ENCODE measurements at regions not wholly inside any gene's neighbourhood (a gene's known extent, or its start where the extent isn't known, plus 50 kb on each side); places are given as distances from the start of the nearest gene placed in this dataset.

DNA sequence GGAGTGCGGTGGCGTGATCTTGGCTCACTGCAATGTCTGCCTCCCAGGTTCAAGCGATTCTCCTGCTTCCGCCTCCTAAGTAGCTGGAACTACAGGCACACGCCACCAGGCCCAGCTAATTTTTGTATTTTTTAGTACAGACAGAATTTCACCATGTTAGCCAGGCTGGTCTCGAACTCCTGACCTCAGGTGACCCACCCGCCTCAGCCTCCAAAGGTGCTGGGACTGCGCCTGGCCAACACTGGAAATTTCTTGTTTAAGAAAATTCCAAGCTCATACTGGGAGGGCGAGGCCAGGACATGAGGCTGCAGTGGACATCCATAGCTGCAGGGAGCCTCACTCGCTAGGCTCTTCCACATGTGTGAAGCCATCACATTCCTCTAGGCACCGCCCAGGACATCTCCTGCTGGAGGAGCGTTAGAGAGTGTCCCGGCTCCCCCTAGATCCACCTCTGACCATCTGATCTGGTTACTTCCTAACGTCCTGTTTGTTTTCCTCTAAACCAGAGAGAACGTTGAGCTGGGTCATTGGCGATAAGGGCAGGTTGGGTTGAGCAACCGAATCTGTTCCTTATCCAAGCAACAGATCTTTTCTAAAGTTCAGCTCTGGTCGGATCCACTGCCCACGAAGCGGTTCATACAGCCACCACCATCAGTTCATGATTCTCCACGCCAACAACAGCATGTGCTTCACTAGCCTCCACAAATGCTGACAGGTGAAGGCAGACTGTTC lies 108.2 kb upstream of the MED13L start:
- TF ChIP-seq POLR2A (IDR thresholded peaks at IDR 0.05): no peak
- DNase-seq (ENCODE audit: low spot score in 2 of 2): no peak
- no peak overlapping the region for H3K4me3 ChIP-seq (ENCODE audit: low read depth, poor library complexity, severe bottlenecking)
- WGBS, 2 donors: 84 to 87% methylated on average over 21 of the region's 21 CpGs
- intact Hi-C loops (cut with DNase I; ENCODE audit: low total_unique reads): no loop called here

DNA sequence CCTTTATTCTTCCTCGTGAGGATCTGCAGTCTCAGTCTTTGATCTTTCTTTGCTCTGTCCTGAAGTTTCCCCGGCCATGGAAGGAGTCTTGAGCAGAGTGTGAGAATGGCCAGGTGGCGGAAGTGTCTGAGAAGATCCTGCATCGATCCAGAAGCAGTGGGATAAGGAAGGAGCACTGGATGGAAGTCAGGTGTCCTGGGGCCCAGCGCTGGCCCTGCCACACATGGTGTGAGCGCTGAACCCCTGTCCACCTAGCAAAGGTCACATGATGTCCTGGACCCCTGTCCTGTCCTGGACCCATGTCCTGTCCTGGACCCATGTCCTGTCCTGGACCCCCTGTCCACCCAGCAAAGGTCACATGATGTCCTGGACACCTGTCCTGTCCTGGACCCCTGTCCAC lies 111.8 kb upstream of the MED13L start:
- TF ChIP-seq POLR2A (IDR thresholded peaks at IDR 0.05): no peak
- TF ChIP-seq, protein P1, sequence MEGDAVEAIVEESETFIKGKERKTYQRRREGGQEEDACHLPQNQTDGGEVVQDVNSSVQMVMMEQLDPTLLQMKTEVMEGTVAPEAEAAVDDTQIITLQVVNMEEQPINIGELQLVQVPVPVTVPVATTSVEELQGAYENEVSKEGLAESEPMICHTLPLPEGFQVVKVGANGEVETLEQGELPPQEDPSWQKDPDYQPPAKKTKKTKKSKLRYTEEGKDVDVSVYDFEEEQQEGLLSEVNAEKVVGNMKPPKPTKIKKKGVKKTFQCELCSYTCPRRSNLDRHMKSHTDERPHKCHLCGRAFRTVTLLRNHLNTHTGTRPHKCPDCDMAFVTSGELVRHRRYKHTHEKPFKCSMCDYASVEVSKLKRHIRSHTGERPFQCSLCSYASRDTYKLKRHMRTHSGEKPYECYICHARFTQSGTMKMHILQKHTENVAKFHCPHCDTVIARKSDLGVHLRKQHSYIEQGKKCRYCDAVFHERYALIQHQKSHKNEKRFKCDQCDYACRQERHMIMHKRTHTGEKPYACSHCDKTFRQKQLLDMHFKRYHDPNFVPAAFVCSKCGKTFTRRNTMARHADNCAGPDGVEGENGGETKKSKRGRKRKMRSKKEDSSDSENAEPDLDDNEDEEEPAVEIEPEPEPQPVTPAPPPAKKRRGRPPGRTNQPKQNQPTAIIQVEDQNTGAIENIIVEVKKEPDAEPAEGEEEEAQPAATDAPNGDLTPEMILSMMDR (IDR thresholded peaks at IDR 0.05): no peak
- WGBS, 2 donors: 84 to 87% methylated on average over 6 of the region's 6 CpGs
- intact Hi-C loops (cut with DNase I; ENCODE audit: low total_unique reads): no loop called here
- no peak for DNase-seq (ENCODE audit: low spot score in 2 of 2)
- H3K4me3 ChIP-seq (ENCODE audit: low read depth, poor library complexity, severe bottlenecking): no peak overlapping the region

GRCh38 chr12:116389990-116390389 lies 112.5 kb upstream of the MED13L start:
- 5 to 16% methylated on average over 5 of the region's 5 CpGs for WGBS, 2 donors
- intact Hi-C loops (cut with DNase I; ENCODE audit: low total_unique reads): no loop called here
- TF ChIP-seq POLR2A (IDR thresholded peaks at IDR 0.05): no peak
- TF ChIP-seq, protein P1 (IDR thresholded peaks at IDR 0.05): no peak

DNA sequence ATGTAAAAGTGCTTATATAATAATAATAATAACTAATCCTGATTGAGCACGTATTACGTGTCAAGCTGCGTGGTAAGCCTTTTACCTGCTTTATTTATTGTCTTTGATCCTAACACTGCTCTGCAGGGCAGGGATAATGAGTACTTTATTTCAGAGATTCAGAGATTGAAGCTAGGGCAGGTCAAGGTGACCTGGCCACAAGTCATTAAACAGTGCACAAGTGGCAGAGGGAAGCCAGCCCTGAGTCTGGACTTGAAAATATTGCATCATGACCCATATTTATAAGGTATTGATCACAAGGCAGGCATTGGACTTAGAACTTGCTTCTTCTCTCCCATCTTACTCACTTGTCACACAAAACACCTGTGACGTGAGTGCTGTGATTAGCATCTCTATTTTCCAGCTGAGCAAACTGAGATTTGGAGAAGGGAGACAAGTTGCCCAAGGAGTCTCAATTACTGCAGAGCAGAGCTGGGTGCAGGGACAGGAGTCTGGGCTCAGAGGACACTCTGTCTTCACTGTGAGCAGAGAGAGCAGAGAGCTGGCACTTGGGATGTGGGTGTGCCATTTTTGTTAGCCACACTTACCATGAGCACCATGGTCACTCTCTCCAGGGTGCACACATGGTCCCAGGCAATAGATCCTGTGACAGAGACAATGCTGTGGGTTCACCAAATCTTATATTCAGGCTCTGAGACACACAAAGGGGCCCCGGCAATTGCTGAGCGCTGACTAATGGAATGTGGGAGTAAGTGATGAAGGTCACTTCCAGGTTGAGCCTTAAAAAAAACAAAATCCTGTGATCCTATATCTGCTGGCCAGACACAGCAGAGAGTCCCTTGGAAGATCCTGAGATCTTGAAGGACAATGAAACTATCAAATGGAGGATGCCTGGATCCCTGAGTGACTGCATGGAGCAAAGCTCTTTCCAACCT lies 113.2 kb upstream of the MED13L start:
- intact Hi-C loops (cut with DNase I; ENCODE audit: low total_unique reads): no loop called here
- DNase-seq (ENCODE audit: low spot score in 2 of 2): no peak
- 61 to 66% methylated on average over 6 of the region's 6 CpGs for WGBS, 2 donors
- no peak overlapping the region for H3K4me3 ChIP-seq (ENCODE audit: low read depth, poor library complexity, severe bottlenecking)
- TF ChIP-seq, protein P1 (IDR thresholded peaks at IDR 0.05): no peak
- TF ChIP-seq POLR2A (IDR thresholded peaks at IDR 0.05): no peak

More at GRCh38 chr12:116389990-116390389, 112.5 kb upstream of the MED13L start:
- no peak overlapping the region for H3K4me3 ChIP-seq (ENCODE audit: low read depth, poor library complexity, severe bottlenecking)
- peak in 1 of 2 donors; percentile 70 for DNase-seq (ENCODE audit: low spot score in 2 of 2)

- WGBS, 2 donors: 94 to 96% methylated on average over 3 of the region's 3 CpGs
- intact Hi-C loops (cut with DNase I; ENCODE audit: low total_unique reads): no loop called here
- no peak for DNase-seq (ENCODE audit: low spot score in 2 of 2)
- no peak overlapping the region for H3K4me3 ChIP-seq (ENCODE audit: low read depth, poor library complexity, severe bottlenecking)
- TF ChIP-seq, protein P1 (IDR thresholded peaks at IDR 0.05): no peak
- TF ChIP-seq POLR2A (IDR thresholded peaks at IDR 0.05): no peak
These were observed 114.0 kb upstream of the MED13L start for GRCh38 chr12:116391501-116391900.

DNA sequence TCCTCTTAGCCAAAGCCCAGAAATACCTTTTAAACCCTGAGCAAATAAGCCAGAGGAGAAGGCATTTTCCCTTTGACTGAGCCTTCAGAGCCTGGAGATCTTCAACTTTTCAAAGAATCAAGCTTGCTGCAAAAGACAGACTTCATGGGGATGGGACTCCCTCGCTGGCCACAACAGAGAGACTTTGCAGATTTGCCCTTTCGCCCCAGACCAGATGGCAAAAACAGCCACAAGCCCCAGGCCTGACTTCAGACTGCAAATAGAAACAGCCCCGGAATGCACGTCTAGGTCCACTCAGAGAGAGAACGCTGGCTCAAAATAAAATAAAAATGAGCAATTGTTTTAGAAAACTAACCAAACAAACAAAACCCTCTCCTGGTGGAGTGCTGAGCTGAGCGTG lies 114.6 kb upstream of the MED13L start:
- intact Hi-C loops (cut with DNase I; ENCODE audit: low total_unique reads): no loop called here

More for the DNA sequence above, 114.6 kb upstream of the MED13L start:
- no peak for DNase-seq (ENCODE audit: low spot score in 2 of 2)
- no peak overlapping the region for H3K4me3 ChIP-seq (ENCODE audit: low read depth, poor library complexity, severe bottlenecking)
- no peak for TF ChIP-seq POLR2A (IDR thresholded peaks at IDR 0.05)
- TF ChIP-seq, protein P1 (IDR thresholded peaks at IDR 0.05): no peak
- 83 to 88% methylated on average over 6 of the region's 6 CpGs for WGBS, 2 donors

All from lower leg skin (tissue), 4 donors.